Nephron progenitor cell (in vitro differentiated cells): ENCODE measurements at regions not wholly inside any gene's neighbourhood (a gene's known extent, or its start where the extent isn't known, plus 50 kb on each side); places are given as distances from the start of the nearest gene placed in this dataset.

Source experiments
- DNase-seq: peaks from one replicate; pipeline ENCODE4 v3.0.0; 2021
- H3K27ac Mint-ChIP-seq: 2 replicates; pipeline ENCODE4 v1.8.0; 2021; ENCODE audit warnings: mild to moderate bottlenecking, moderate library complexity, mixed read lengths
- H3K27me3 Mint-ChIP-seq: 2 replicates; pipeline ENCODE4 v1.8.0; 2021; ENCODE audit warnings: mild to moderate bottlenecking, low read depth, mixed read lengths; ENCODE audit not compliant: poor library complexity
- H3K36me3 Mint-ChIP-seq: 2 replicates; pipeline ENCODE4 v1.8.0; 2021; ENCODE audit warnings: low read depth, mixed read lengths
- H3K4me1 Mint-ChIP-seq: 2 replicates; pipeline ENCODE4 v1.8.0; 2021; ENCODE audit warnings: mixed read lengths
- H3K4me3 Mint-ChIP-seq: 2 replicates; pipeline ENCODE4 v1.8.0; 2021; ENCODE audit warnings: mild to moderate bottlenecking, moderate library complexity, mixed read lengths
- H3K9me3 Mint-ChIP-seq: 2 replicates; pipeline ENCODE4 v1.8.0; 2021; ENCODE audit warnings: mild to moderate bottlenecking, moderate library complexity, mixed read lengths
- TF ChIP-seq, protein P1 (sequence below): fragments of 200-600 bp; sonication (generic); IDR thresholded peaks from 2 replicates; pipeline ENCODE4 v1.5.0; 2021; ENCODE audit warnings: antibody characterized with exemption

- Mint-ChIP-seq H3K36me3 (no peaks in the 10 kb centered on the region), H3K27me3 (peaks cover 4% of the 10 kb centered on the region), H3K4me1 (peaks cover 12% of the 10 kb centered on the region), H3K4me3 (no peak overlapping the region), H3K27ac (no peak overlapping the region), H3K9me3 (peaks cover 16% of the 10 kb centered on the region)
- TF ChIP-seq, protein P1, sequence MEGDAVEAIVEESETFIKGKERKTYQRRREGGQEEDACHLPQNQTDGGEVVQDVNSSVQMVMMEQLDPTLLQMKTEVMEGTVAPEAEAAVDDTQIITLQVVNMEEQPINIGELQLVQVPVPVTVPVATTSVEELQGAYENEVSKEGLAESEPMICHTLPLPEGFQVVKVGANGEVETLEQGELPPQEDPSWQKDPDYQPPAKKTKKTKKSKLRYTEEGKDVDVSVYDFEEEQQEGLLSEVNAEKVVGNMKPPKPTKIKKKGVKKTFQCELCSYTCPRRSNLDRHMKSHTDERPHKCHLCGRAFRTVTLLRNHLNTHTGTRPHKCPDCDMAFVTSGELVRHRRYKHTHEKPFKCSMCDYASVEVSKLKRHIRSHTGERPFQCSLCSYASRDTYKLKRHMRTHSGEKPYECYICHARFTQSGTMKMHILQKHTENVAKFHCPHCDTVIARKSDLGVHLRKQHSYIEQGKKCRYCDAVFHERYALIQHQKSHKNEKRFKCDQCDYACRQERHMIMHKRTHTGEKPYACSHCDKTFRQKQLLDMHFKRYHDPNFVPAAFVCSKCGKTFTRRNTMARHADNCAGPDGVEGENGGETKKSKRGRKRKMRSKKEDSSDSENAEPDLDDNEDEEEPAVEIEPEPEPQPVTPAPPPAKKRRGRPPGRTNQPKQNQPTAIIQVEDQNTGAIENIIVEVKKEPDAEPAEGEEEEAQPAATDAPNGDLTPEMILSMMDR: no peak
- DNase-seq: no peak
Measured at GRCh38 chr9:13868336-13868735, 445.6 kb downstream of the NFIB start.

- H3K27me3 Mint-ChIP-seq: peaks cover 4% of the 10 kb centered on the region
- DNase-seq: no peak
- peaks cover 5% of the 10 kb centered on the region for H3K9me3 Mint-ChIP-seq
- TF ChIP-seq, protein P1: no peak
- peaks cover 30% of the 10 kb centered on the region for H3K4me1 Mint-ChIP-seq
- H3K27ac Mint-ChIP-seq: no peak overlapping the region
- H3K4me3 Mint-ChIP-seq: no peak overlapping the region
- H3K36me3 Mint-ChIP-seq: no peaks in the 10 kb centered on the region
Measured at GRCh38 chr9:13865869-13866268, 448.1 kb downstream of the NFIB start.

- peak; percentile 7 for DNase-seq
- H3K4me3 Mint-ChIP-seq: no peak overlapping the region
- peaks cover 38% of the 10 kb centered on the region for H3K4me1 Mint-ChIP-seq
- H3K27me3 Mint-ChIP-seq: no peaks in the 10 kb centered on the region
- no peaks in the 10 kb centered on the region for H3K9me3 Mint-ChIP-seq
- TF ChIP-seq, protein P1: no peak
- H3K27ac Mint-ChIP-seq: no peak overlapping the region
- no peaks in the 10 kb centered on the region for H3K36me3 Mint-ChIP-seq
Measured at GRCh38 chr9:13863112-13863511, 450.8 kb downstream of the NFIB start.

DNA sequence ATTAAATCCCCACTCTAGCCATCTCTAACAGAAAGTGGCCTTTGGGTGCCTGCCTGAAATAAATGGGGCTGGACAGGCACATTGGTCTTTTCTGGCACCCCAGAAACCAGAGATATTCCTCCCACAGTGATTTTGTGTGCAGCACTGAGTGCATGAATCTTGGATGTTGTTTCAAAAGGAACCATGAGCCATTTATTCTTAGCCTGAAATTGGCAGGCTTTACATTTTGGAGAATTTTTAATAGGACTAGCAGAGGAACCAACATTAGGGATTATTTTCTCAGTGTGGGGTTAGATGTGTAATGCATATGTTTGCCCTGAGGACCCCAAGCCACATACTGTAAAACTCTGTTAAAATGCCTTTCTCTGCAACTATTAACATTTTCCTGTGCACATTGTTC lies 451.3 kb downstream of the NFIB start:
- Mint-ChIP-seq H3K4me3 (no peak overlapping the region), H3K4me1 (peaks cover 38% of the 10 kb centered on the region), H3K9me3 (no peaks in the 10 kb centered on the region), H3K27ac (no peak overlapping the region), H3K27me3 (no peaks in the 10 kb centered on the region), H3K36me3 (no peaks in the 10 kb centered on the region)
- no peak for DNase-seq
- TF ChIP-seq, protein P1: no peak

- TF ChIP-seq, protein P1: no peak
- no peak overlapping the region for H3K4me3 Mint-ChIP-seq
- no peak overlapping the region for H3K27ac Mint-ChIP-seq
- peaks cover 38% of the 10 kb centered on the region for H3K4me1 Mint-ChIP-seq
- no peaks in the 10 kb centered on the region for H3K27me3 Mint-ChIP-seq
- no peak for DNase-seq
- H3K36me3 Mint-ChIP-seq: no peaks in the 10 kb centered on the region
- H3K9me3 Mint-ChIP-seq: no peaks in the 10 kb centered on the region
Measured at GRCh38 chr9:13860946-13861640, 452.8 kb downstream of the NFIB start.

GRCh38 chr9:13860019-13860418 lies 453.9 kb downstream of the NFIB start:
- H3K27me3 Mint-ChIP-seq: no peaks in the 10 kb centered on the region
- H3K4me1 Mint-ChIP-seq: peaks cover 38% of the 10 kb centered on the region
- H3K27ac Mint-ChIP-seq: no peak overlapping the region
- H3K9me3 Mint-ChIP-seq: no peaks in the 10 kb centered on the region
- no peak overlapping the region for H3K4me3 Mint-ChIP-seq
- TF ChIP-seq, protein P1: no peak
- no peaks in the 10 kb centered on the region for H3K36me3 Mint-ChIP-seq
- no peak for DNase-seq
